OCI-LY3 (cell line): ENCODE measurements at regions not wholly inside any gene's neighbourhood (a gene's known extent, or its start where the extent isn't known, plus 50 kb on each side); places are given as distances from the start of the nearest gene placed in this dataset.

Source experiments
- H2AFZ ChIP-seq: fragments of 200-600, 300-600 bp; shearing (Covaris generic); 2 replicates; pipeline ENCODE4 v1.6.0; 2014; ENCODE audit warnings: antibody characterized with exemption, low read depth, low read length
- H3K27ac ChIP-seq: fragments of 200-600, 300-600 bp; sonication (generic); 2 replicates; pipeline ENCODE4 v1.5.1; 2014; ENCODE audit warnings: mild to moderate bottlenecking, low read length, moderate library complexity, mixed read lengths
- H3K27me3 ChIP-seq: fragments of 200-600, 300-600 bp; sonication (generic); 2 replicates; pipeline ENCODE4 v1.6.1; 2014; ENCODE audit warnings: low read depth, low read length, mixed read lengths
- H3K36me3 ChIP-seq: fragments of 200-600, 300-600 bp; sonication (generic); replicated peaks from 2 replicates; pipeline ENCODE3; 2014; ENCODE audit warnings: low read depth, low read length, mixed read lengths
- H3K4me1 ChIP-seq: fragments of 300-600, 200-600 bp; sonication (generic); 2 replicates; pipeline ENCODE4 v1.6.1; 2014; ENCODE audit warnings: low read length, mixed read lengths
- H3K4me2 ChIP-seq: fragments of 200-600, 300-600 bp; sonication (generic); 2 replicates; pipeline ENCODE4 v1.6.1; 2014; ENCODE audit warnings: low read length, mixed read lengths
- H3K4me3 ChIP-seq: fragments of 300-600, 200-600 bp; sonication (generic); 2 replicates; pipeline ENCODE4 v1.5.1; 2014; ENCODE audit warnings: antibody characterized with exemption, mild to moderate bottlenecking, low read length, moderate library complexity
- H3K79me2 ChIP-seq: fragments of 300-600, 200-600 bp; shearing (Covaris generic); 2 replicates; pipeline ENCODE4 v1.6.1; 2014; ENCODE audit warnings: mild to moderate bottlenecking, low read length, mixed read lengths
- H3K9ac ChIP-seq: fragments of 300-600, 200-600 bp; shearing (Covaris generic); 2 replicates; pipeline ENCODE4 v1.6.0; 2014; ENCODE audit warnings: mild to moderate bottlenecking, low read length, moderate library complexity
- H3K9me3 ChIP-seq: fragments of 200-600, 300-600 bp; shearing (Covaris generic); 2 replicates; pipeline ENCODE4 v1.6.1; 2014; ENCODE audit warnings: low read length, mixed read lengths; ENCODE audit not compliant: insufficient read depth
- H4K20me1 ChIP-seq: fragments of 200-600, 300-600 bp; sonication (generic); 2 replicates; pipeline ENCODE4 v1.6.1; 2016; ENCODE audit warnings: low read length, mixed read lengths; ENCODE audit not compliant: insufficient read depth
- EZH2phosphoT487 ChIP-seq: fragments of 200-600 bp; shearing (Covaris generic); IDR thresholded peaks from 2 replicates; pipeline ENCODE4 v1.6.1; 2018; ENCODE audit warnings: antibody characterized with exemption, mixed run types, low read depth
- TF ChIP-seq, protein P1 (sequence below): fragments of 200-600, 300-600 bp; sonication (generic); IDR thresholded peaks from 2 replicates; pipeline ENCODE4 v1.5.1; 2014; ENCODE audit warnings: antibody characterized with exemption, low read length, low read depth

DNA sequence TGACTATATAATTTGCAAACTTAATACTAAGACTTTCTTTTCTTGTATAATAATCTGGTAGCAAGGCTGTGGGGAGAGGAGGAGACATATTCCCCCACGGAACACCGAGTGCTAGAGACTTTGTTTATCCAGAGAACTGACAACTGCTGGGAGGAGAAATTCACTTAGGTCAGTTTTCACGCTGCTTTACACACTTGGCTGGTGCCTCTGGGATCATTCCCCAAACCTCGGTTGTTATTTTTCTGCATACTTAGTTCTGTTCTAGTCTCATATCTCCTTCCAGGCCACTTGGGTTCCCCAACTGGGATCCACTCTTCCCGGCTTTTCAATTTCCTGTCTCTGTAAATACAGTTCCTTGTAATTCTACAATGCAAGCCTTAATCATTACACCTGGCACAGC, 238.2 kb upstream of the ADAMTS16 start:
- Histone ChIP-seq H3K4me1 (no peaks in the 10 kb centered on the region), H4K20me1 (no peaks in the 10 kb centered on the region), H3K27me3 (no peaks in the 10 kb centered on the region), H3K4me3 (no peak overlapping the region), H3K79me2 (no peaks in the 10 kb centered on the region), H2AFZ (no peak overlapping the region), H3K36me3 (no peaks in the 10 kb centered on the region), H3K4me2 (no peak overlapping the region), H3K9ac (no peak overlapping the region), H3K9me3 (no peaks in the 10 kb centered on the region), H3K27ac (no peak overlapping the region)
- TF ChIP-seq, protein P1, sequence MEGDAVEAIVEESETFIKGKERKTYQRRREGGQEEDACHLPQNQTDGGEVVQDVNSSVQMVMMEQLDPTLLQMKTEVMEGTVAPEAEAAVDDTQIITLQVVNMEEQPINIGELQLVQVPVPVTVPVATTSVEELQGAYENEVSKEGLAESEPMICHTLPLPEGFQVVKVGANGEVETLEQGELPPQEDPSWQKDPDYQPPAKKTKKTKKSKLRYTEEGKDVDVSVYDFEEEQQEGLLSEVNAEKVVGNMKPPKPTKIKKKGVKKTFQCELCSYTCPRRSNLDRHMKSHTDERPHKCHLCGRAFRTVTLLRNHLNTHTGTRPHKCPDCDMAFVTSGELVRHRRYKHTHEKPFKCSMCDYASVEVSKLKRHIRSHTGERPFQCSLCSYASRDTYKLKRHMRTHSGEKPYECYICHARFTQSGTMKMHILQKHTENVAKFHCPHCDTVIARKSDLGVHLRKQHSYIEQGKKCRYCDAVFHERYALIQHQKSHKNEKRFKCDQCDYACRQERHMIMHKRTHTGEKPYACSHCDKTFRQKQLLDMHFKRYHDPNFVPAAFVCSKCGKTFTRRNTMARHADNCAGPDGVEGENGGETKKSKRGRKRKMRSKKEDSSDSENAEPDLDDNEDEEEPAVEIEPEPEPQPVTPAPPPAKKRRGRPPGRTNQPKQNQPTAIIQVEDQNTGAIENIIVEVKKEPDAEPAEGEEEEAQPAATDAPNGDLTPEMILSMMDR, result no peak
- TF ChIP-seq EZH2phosphoT487, result no peak

DNA sequence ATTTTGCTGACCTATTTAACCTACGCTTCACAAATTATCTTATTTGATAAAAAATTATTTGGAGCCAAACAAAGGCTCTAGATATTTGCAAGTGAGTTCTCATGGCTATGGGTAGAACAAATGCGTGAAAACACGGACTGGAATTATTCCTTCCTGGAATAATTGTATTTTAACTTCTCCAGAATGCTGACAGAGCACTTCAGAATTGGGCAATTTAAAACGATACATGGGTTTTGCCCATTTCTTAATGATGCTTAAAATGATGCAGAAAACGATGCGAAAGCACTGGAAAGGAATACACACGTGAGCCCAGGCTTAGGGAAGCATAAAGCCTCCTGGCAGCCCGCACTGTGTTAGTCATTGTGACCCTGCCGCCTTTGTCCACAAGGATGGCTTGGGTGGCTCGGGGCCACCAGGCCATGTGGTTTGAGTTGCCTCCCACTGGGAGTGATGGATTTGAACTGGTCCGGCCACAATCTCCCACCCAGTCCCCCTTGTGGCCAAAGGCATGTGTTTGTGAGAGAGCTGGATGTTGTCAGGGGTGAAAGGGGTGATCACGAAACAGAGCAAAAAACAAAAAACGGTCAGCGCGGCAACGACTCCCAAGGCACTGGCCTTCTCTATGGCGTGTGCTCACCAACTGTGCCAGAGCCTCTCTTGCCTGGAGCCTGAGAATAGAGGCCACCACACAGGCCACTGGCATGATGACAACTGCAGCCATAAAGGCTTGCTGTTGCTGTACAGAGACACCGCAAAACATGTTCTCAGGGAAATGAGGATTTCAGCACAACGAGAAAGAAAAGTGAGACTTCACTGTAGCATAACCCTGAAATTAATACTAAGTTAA, 234.2 kb upstream of the ADAMTS16 start:
- Histone ChIP-seq H2AFZ (no peak overlapping the region), H3K4me3 (no peak overlapping the region), H3K4me2 (no peak overlapping the region), H3K27ac (no peak overlapping the region), H3K9ac (no peak overlapping the region), H3K4me1 (no peaks in the 10 kb centered on the region), H3K79me2 (no peaks in the 10 kb centered on the region), H3K27me3 (no peaks in the 10 kb centered on the region), H3K36me3 (no peaks in the 10 kb centered on the region), H4K20me1 (no peaks in the 10 kb centered on the region), H3K9me3 (no peaks in the 10 kb centered on the region)
- TF ChIP-seq, protein P1, result no peak
- no peak for TF ChIP-seq EZH2phosphoT487

DNA sequence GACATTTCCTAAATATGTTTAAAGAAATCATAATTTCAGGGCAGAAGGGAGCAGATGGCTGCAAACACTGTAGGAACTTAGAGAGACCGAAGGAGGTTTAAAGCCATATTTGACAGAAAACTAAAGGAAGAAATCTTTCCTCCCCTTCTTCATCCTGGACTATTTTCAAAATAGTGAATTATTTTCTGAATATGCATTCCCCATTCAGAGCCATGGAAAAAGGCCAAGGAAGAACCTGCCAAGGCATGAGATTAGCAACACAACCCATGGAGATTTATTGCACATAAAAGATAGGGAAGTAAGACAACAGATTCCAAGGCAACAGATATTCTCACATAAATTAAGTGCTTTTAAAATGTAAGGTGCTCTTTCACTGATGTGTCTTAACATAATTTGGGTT, 233.3 kb upstream of the ADAMTS16 start:
- TF ChIP-seq, protein P1, result no peak
- no peak for TF ChIP-seq EZH2phosphoT487

DNA sequence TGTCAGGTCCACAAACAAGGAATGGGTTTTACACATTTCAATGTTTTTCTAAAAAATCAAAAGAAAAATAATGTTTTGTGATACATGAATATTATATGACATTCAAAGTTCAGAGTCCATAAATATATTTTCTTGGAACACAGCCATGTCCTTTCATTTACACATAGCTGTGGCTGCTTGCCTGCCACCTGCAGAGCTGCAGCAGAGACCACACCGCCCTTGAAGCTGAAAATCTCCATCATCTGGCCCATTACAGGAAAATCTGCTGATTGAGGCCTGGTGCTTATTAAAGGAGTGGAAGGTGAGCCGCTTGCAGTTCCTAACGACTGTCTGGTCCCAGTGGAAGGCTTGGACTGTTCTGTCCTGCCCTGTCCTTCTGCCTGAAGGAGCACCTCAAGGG, 232.6 kb upstream of the ADAMTS16 start:
- Histone ChIP-seq H3K4me1 (no peaks in the 10 kb centered on the region), H2AFZ (no peak overlapping the region), H4K20me1 (no peaks in the 10 kb centered on the region), H3K9ac (no peak overlapping the region), H3K4me2 (no peak overlapping the region), H3K27me3 (no peaks in the 10 kb centered on the region), H3K36me3 (no peaks in the 10 kb centered on the region), H3K9me3 (no peaks in the 10 kb centered on the region), H3K79me2 (no peaks in the 10 kb centered on the region), H3K27ac (no peak overlapping the region), H3K4me3 (no peak overlapping the region)
- TF ChIP-seq EZH2phosphoT487, result no peak
- TF ChIP-seq, protein P1, result no peak

More for the DNA sequence above, 233.3 kb upstream of the ADAMTS16 start:
- no peak overlapping the region for H3K9ac ChIP-seq
- no peak overlapping the region for H3K4me3 ChIP-seq
- H3K79me2 ChIP-seq, result no peaks in the 10 kb centered on the region
- no peak overlapping the region for H3K4me2 ChIP-seq
- H3K36me3 ChIP-seq, result no peaks in the 10 kb centered on the region
- H3K27me3 ChIP-seq, result no peaks in the 10 kb centered on the region
- no peaks in the 10 kb centered on the region for H3K4me1 ChIP-seq
- H3K9me3 ChIP-seq, result no peaks in the 10 kb centered on the region
- H2AFZ ChIP-seq, result no peak overlapping the region
- H3K27ac ChIP-seq, result no peak overlapping the region
- no peaks in the 10 kb centered on the region for H4K20me1 ChIP-seq
